Body of pancreas (tissue), 4 donors: ENCODE measurements at regions not wholly inside any gene's neighbourhood (a gene's known extent, or its start where the extent isn't known, plus 50 kb on each side); places are given as distances from the start of the nearest gene placed in this dataset.

Experiments
- ATAC-seq: fragments of 150-250 bp; one replicate; pipeline ENCODE4 v1.9.1; 2016
- DNase-seq, 4 donors: peaks; one replicate each; pipeline ENCODE4 v3.0.0-alpha.2; 2019
- H3K27ac ChIP-seq, 4 donors: fragments of 200-600 bp; sonication (generic); 1 replicate in 3 of 4; 2 replicates in 1 of 4; pipeline versions ENCODE4 v1.5.1 to v1.6.1; 2016 to 2019; ENCODE audit warnings: mild to moderate bottlenecking in 1 of 4, mixed read lengths in 1 of 4, moderate library complexity in 1 of 4
- H3K27me3 ChIP-seq, 2 donors: fragments of 200-600 bp; sonication (generic); one replicate each; pipeline ENCODE4 v1.6.0; 2016; ENCODE audit warnings: mild to moderate bottlenecking in 1 of 2
- H3K36me3 ChIP-seq, 2 donors: fragments of 200-600 bp; sonication (generic); replicated peaks in 1 of 2; 2 replicates each; pipeline ENCODE4 v1.5.1; 2016; ENCODE audit warnings: low read depth in 2 of 2; ENCODE audit not compliant: insufficient read depth in 1 of 2
- H3K4me1 ChIP-seq: fragments of 200-600 bp; sonication (generic); one replicate; pipeline ENCODE4 v1.6.0; 2016
- H3K4me3 ChIP-seq, 2 donors: fragments of 200-600 bp; sonication (generic); 1 replicate in 1 of 2; 2 replicates in 1 of 2; pipeline ENCODE4 v1.5.1; 2016 to 2019
- H3K9me3 ChIP-seq, 3 donors: fragments of 200-600 bp; sonication (generic); 1 replicate in 2 of 3; 2 replicates in 1 of 3; pipeline ENCODE4 v1.5.1; 2016
- POLR2A ChIP-seq, 3 donors: fragments of 450-650 bp; IDR thresholded peaks; one replicate each; pipeline ENCODE4 v1.6.1; 2016; ENCODE audit warnings: antibody characterized with exemption in 3 of 3, mild to moderate bottlenecking in 2 of 3
- WGBS, 2 donors: methylation state at CpG; one replicate each; pipeline ENCODE4 v1.1.5; 2017; 5-methylcytosine and 5-hydroxymethylcytosine counted together
- intact Hi-C: fragments of 100-400 bp; cut with DNase I; formaldehyde crosslinking; loops from one replicate; pipeline ENCODE4 v1.15.1; 2023
- TF ChIP-seq, protein P1 (sequence below), 7 experiments: fragments of 450-650 bp in 4 of 7; fragments of 200-600 bp in 3 of 7; sonication (generic) in 3 of 7; IDR thresholded peaks; one replicate each; pipeline ENCODE4 v1.5.1; 2016 to 2019; ENCODE audit warnings: antibody characterized with exemption in 7 of 7

DNA sequence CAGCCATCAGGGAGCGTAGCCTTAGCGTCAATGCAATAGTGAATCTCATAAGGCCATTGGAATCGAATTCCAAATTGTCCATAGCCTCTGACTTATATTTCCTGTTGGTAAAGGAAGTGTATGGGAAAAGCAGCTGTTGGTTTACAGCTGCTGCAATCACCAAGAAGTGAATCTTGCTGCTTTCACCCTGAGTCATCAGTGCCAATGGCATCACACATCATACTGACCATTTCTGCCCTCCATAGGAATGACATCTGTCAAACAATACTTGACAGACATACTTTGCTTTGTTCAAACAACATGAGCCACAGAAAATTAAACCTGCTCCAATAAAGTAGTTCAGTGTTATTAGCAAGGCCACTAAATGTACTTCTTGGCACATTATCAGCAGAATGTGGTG is 111.2 kb upstream of the KLHL29 start:
- no peaks in the 10 kb centered on the region for H3K27me3 ChIP-seq
- no peaks in the 10 kb centered on the region for H3K9me3 ChIP-seq
- H3K27ac ChIP-seq: no peak overlapping the region
- intact Hi-C loops: no loop called here
- ATAC-seq (no peak), DNase-seq (no peak)
- no peaks in the 10 kb centered on the region for H3K36me3 ChIP-seq
- TF ChIP-seq POLR2A (IDR thresholded peaks at IDR 0.05): no peak
- TF ChIP-seq, protein P1, sequence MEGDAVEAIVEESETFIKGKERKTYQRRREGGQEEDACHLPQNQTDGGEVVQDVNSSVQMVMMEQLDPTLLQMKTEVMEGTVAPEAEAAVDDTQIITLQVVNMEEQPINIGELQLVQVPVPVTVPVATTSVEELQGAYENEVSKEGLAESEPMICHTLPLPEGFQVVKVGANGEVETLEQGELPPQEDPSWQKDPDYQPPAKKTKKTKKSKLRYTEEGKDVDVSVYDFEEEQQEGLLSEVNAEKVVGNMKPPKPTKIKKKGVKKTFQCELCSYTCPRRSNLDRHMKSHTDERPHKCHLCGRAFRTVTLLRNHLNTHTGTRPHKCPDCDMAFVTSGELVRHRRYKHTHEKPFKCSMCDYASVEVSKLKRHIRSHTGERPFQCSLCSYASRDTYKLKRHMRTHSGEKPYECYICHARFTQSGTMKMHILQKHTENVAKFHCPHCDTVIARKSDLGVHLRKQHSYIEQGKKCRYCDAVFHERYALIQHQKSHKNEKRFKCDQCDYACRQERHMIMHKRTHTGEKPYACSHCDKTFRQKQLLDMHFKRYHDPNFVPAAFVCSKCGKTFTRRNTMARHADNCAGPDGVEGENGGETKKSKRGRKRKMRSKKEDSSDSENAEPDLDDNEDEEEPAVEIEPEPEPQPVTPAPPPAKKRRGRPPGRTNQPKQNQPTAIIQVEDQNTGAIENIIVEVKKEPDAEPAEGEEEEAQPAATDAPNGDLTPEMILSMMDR (IDR thresholded peaks at IDR 0.05): no peak
- H3K4me1 ChIP-seq: no peaks in the 10 kb centered on the region
- WGBS, 2 donors: 84 to 87% methylated on average over 3 of the region's 3 CpGs
- no peak overlapping the region for H3K4me3 ChIP-seq

DNA sequence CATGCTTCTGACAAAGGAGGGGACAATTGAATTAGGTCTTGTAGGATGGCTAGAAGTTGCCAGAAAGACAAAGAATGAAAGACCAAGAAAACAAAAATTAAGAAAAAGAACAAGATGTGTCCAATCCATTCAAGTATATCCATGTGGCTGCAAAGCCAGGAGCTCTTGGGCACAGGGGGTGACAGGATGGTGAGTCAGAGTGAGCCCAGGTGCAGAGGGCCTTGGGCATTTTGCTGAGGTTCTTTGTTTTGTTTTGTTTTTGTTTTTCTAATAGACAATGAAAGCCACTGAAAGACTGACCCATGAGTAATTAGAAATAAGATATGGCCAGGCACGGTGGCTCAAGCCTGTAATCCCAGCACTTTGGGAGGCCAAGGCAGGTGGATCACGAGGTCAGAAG is 104.6 kb upstream of the KLHL29 start:
- H3K9me3 ChIP-seq: no peaks in the 10 kb centered on the region
- no peaks in the 10 kb centered on the region for H3K36me3 ChIP-seq
- WGBS, 2 donors: 61 to 82% methylated on average over 2 of the region's 2 CpGs
- H3K4me1 ChIP-seq: no peaks in the 10 kb centered on the region
- H3K4me3 ChIP-seq: no peak overlapping the region
- H3K27me3 ChIP-seq: no peaks in the 10 kb centered on the region
- intact Hi-C loops: no loop called here
- TF ChIP-seq, protein P1 (IDR thresholded peaks at IDR 0.05): no peak
- TF ChIP-seq POLR2A (IDR thresholded peaks at IDR 0.05): no peak
- ATAC-seq (no peak), DNase-seq (no peak)
- H3K27ac ChIP-seq: no peak overlapping the region

DNA sequence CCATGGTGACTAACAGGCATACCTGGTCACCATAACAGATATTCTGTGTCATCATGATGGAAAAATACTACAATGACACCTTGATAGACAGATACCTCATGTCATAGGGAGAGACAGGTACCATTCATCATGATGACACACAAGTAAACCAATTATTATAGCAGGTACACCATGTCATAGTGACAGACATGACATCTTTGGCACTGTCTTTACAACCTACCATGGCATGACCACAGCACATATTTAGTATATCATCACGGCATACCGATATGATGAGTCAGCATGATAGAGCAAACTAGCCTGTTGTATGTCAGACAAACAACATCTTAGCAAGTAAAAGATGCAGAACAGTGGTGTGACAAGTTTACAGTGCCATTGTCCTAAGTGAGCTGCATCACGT is 101.3 kb upstream of the KLHL29 start:
- intact Hi-C loops: no loop called here
- DNase-seq: no peak
- Histone ChIP-seq H3K27ac (no peak overlapping the region), H3K27me3 (no peaks in the 10 kb centered on the region), H3K36me3 (no peaks in the 10 kb centered on the region), H3K4me3 (no peak overlapping the region), H3K9me3 (no peaks in the 10 kb centered on the region), H3K4me1 (no peaks in the 10 kb centered on the region)
- no peak for ATAC-seq
- TF ChIP-seq POLR2A (IDR thresholded peaks at IDR 0.05): no peak
- TF ChIP-seq, protein P1 (IDR thresholded peaks at IDR 0.05): no peak
- 42 to 68% methylated on average over 3 of the region's 3 CpGs for WGBS, 2 donors

DNA sequence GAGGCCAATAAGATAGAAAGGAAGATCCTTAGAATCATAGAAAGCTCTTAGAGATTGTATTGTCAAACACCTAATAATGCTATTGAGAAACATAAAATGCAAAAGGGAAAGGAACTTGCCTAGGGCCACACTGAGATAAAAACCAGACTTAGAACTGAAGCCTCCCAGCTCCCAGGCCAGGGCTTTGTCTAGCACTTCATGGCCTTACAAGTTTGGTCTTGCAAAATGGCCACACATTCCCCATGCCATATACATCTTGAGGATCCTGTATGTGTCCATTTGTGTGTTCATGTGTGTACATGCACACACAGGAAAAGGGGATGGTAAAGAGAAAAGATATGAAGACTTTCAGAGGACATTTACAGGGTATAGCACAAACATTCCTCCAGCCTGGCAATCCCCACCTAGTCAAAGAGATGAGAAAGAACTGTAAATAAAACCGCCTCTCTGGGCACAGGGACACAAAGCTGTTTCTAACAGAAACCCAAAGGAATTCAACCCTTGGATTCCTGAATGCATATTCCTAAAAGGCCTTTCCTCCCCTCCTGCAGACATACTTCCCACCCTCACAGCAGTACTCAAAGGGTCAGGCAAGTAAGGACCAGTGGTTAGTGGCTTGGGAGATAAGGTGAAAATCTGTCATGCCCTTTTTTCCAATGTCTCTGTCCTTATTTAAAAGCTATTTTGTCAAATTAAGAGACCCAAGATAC is 99.7 kb upstream of the KLHL29 start:
- no peak overlapping the region for H3K4me3 ChIP-seq
- H3K4me1 ChIP-seq: no peaks in the 10 kb centered on the region
- intact Hi-C loops: no loop called here
- no peaks in the 10 kb centered on the region for H3K36me3 ChIP-seq
- no peak overlapping the region for H3K27ac ChIP-seq
- DNase-seq (no peak), ATAC-seq (no peak)
- TF ChIP-seq, protein P1 (IDR thresholded peaks at IDR 0.05): no peak
- no peak for TF ChIP-seq POLR2A (IDR thresholded peaks at IDR 0.05)
- no peaks in the 10 kb centered on the region for H3K9me3 ChIP-seq
- no peaks in the 10 kb centered on the region for H3K27me3 ChIP-seq
- 50 to 64% methylated on average over 1 of the region's 1 CpG for whole genome bisulfite sequencing, 2 donors
